ENCODE measurements at regions not wholly inside any gene's neighbourhood (a gene's known extent, or its start where the extent isn't known, plus 50 kb on each side); places are given as distances from the start of the nearest gene placed in this dataset.
"Not testable (repeated sequence)": the region's sequence is repeated elsewhere in the genome, so short reads cannot be mapped to it uniquely, and the experiment has no call there.

DNA sequence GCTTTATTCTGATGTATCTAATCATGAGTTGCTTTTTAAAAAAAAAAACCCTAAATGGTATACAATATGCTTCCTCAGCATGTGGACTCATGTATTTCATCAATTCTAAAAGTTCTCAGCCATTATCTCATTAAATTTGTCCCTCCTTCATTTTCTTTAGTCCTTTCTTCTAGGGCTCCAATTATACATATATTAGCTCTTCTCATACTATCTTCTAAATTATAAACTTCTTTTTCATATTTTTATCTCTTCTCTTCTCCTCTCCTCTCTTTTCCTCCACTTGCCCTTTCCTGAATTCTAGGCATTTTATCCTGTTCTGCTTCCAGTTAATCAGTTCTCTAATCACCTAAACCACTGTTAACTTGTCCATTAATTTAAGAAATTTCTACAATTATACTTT lies 55.0 kb upstream of the IL33 start:
- DNase-seq, result no peak

DNA sequence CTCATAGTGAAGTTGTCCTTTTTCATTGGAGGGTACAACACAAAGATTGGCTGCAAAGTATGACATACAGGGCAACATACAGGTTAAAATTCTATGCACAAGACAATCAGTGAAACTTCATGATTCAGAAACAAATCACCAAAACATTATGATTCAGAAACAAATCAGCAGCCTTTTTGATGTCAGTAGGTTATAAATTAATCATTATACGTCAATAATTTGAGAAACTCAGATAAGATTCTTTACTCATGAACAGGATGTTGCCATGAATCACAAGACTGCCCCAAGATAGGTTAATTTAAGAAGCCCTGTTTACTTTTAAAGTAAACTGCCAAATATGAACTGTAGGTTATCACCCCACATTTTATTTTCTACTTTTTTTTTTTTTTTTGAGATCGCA lies 62.2 kb upstream of the IL33 start:
- DNase-seq, result no peak

DNA sequence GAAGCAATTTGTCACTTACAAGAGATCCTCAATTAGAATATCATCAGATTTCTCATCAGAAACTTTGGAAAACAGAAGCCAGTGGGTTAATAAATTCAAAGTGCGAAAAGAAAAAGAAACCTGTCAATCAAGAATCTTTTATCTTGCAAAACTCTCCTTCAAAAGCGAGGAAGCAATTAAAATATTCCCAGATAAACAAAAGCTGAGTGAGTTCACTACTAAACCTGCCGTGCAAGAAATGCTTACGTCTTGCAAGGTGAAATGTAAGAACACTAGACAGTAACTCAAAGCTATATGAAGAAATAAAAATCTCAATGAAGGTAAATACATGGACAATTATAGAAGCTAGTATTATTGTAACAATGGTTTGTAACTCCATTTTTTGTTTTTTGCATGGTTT lies 62.8 kb upstream of the IL33 start:
- no peak for DNase-seq

DNA sequence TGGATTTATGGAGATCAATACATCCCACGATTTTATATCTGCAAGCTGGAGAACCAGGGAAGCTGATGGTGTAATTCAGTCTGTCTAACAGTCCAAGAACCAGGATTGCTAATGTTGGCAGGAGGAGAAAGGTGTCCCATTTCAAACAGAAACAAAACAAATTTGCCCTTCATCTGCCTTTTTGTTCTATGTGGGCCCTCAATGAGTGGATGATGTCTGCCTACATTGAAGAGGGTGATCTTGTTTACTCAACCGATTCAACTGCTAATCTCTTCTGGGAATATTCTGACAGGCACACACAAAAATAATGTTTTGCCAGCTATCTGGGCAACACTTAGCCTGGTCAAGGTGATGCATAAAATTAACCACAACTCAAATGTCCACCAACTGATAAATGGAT lies 65.1 kb upstream of the IL33 start:
- no peak for DNase-seq

DNA sequence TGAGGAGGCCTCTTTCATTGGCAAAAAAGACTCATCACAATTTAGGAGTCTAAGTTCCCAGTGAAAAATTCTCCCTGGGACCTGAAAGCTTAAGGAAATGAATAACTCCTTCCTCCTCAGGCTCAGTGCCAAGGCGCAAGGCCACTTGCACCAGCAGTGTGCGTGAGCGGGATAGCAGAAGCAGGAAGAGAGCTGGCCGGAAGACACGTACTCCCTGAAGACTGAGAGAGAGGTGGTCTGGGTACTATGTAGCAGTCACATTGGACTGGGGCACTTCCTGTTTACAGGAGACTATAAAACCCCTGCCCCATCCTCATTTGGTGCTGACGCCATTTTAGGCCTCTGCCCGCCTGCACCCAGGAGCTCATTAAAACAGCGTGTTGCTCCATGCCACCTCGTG lies 66.3 kb upstream of the IL33 start:
- DNase-seq, result no peak

DNA sequence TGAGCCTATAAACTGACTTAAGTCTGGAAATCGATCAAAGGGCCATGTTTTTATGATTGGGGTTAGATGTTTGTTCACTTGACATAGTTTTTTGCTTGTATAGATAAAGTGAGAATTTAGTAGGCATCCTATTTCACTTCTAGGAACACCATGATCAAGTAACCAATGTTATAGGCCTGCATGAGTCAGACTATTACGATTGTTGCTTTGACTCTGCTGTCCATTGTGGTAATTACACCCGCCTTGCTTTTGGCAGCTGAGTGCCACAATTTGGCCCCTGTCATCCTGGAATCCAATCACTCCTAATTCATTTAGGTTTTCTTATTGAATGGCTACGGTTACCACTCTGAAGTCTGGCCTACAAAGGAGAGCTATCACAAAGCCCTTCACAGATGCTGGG lies 67.8 kb upstream of the IL33 start:
- no peak for DNase-seq

DNA sequence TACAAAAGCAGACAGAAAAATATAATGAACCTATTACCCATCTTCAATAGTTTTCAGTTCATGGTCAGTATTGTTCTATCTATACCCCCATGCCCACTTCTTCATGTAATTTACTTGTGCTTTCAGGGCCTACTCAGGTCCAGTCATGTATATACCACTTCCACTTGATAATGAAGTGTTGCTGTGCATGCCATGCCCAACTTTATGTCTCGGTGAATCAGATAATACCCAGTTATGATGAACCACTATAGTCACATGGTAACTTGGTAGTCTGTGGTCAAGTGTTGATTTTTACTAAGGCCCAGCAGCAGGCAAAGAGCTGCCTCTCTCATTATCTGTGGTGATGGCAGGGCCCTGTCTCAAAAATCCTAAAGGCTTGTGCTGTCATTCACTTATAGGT lies 70.7 kb upstream of the IL33 start:
- DNase-seq, result no peak

DNA sequence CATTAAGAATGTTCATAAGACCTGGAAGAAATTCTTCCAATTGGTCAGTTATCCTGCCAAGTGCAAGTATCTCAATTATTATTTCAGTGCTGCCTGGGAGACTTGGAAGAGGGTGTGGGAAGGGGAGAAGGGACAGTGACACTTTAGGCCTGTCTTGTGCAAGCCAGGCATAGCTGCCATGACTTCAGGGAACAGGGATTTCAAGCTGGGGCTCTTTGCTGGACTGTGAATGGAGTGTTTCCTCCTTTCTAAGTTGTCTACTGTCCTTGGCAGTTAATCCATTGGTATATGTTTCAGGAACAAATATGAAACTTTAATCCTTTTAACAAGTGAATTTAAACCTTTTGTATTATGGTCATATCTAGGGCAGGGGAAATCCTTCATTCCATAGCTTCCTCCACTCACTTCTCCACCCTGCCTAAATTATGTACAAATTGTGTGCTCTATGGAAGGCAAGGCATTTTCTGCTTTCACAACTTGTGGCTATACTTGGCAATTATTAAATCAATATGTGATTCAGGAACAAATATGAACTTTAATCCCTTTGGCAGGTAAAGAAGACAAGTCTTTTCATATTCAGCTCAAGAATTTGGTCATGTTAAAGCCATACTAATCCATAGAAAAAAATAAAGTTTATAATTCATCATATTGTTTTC lies 72.7 kb upstream of the IL33 start:
- no peak for DNase-seq

DNA sequence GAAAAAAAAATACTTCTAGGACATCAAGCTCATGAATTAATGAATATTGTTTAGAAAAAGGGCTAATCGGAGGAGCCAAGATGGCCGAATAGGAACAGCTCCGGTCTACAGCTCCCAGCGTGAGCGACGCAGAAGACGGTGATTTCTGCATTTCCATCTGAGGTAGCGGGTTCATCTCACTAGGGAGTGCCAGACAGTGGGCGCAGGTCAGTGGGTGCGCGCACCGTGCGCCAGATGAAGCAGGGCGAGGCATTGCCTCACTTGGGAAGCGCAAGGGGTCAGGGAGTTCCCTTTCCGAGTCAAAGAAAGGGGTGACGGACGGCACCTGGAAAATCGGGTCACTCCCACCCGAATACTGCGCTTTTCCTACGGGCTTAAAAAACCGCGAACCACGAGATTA lies 79.8 kb upstream of the IL33 start:
- DNase-seq, result not testable (repeated sequence)

DNA sequence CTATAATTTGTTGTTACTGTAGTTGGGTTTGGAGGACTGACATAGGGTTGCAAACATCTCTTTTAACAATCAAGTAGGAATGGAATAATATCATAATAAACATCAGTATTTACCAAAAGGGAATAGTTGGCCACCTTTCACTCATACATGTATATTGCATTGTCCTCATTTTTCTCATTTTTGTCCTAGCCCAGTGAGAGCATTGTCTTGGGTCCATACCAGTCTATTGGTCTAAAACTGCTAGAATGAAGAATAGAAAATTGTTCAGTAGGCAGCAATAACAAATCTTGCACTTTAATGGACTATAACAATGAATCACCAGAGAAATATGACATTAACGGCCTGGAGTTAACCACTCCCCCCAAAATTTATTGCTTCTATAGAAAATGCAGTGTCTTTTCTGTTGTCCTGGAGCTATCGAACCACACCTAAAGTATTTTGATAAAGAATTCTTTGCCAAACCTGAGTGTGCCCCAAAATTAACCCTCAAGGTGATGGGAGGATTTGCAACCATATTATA lies 80.9 kb upstream of the IL33 start:
- no peak for DNase-seq

DNA sequence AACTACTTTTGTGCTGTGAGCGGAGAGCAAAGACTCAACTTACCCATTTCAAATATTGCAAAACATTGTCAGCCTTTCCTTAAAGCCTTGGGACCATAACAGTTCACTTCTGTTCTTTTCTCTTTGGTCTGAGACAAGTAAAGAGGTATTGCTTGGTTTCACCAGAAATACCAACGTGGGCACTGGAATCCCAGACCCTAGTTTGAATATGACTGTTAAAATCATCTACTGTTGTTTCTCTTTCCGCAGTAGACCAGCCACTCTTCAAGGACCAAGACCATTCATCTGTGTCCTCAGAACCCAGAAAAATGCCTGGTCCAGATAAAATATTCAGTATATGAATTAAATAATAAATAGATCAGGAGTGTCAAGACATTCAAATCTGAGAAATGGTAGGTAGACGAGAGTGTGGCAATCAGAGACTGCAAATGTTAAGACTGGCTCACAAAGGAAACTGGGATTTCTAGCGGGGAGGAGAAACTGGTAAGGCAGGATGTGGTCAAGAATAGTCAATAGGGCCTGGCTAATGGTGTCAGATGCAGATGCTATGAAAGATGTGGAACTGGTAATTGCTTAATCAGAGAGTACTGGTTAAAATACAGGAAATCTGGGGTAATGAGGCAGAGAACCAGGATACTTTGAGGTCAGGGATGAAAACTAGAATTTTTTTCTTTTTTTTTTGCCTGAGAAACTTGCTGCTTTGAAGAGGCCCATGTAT lies 82.1 kb upstream of the IL33 start:
- no peak for DNase-seq

DNA sequence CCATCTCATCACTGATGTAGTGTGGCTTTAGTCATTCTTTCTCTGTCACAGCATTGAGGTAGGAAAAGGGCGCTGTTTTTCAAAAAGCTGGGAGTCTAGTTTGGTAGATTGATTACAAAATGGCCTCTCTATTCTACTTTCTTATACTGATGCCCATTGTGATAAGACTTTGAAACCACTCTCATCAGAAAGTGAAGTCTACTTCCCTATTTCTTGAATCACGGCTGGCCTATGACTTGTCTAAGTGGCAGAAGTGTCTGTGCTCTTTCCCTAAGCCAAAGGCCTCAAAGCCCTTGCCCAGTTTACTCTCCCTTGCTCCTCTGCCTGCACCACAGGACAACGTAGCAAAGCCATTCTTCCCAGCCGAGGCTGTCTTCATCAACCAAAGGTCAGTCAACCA lies 83.0 kb upstream of the IL33 start:
- DNase-seq, result no peak

DNA sequence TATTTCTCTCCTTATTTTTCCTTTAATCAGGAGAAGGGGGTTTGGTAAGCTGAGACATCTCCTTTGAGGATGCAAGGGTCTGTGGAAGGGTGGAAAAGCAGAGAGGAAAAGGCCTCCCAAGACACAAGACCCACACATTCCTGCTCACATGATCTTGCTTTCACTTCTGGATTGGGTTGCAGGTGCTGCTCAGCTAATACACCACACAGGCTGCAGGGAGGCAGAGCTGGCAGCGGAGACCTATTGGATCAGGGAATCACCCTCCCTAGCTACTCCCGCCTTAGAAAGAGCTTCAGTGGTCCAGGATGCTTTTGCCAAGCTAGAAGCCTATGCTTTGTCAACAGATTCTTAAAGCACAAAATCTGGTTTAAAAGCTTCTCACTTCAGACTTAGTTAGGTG lies 87.6 kb upstream of the IL33 start:
- DNase-seq, result no peak

DNA sequence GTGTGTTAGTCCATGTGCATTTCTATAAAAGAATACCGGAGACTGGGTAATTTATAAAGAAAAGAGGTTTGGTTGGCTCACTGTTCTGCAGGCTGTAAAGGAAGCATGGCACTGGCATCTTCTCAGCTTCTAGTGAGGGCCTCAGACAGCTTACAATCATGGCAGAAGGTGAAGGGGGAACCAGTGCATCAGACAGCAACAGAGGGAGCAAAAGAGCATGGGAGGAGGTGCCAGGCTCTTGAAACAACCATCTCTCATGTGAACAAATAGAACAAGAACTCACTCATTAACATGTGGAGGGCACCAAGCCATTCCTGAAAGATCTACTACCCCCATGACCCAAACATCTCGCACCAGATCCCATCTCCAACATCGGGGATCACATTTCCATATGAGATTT lies 89.2 kb upstream of the IL33 start:
- DNase-seq, result no peak

DNA sequence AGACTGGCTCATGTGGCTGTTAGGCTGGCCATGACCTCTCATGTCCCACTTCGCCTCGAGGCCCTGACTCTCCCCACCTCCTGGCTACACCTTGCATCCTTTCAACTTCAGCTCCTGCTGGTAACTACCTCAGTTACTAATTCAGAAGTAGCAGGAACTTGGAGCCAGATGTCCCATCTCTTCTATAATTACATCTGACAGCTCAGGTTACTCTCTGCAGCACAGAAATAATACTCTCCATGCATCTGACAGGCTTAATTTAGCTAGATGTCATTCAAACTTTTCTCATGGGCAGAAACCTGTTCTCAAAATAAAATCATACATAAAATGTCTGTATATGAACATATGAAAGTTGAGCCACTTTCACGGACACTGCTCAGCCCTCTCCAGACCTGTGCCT lies 92.2 kb upstream of the IL33 start:
- no peak for DNase-seq

DNA sequence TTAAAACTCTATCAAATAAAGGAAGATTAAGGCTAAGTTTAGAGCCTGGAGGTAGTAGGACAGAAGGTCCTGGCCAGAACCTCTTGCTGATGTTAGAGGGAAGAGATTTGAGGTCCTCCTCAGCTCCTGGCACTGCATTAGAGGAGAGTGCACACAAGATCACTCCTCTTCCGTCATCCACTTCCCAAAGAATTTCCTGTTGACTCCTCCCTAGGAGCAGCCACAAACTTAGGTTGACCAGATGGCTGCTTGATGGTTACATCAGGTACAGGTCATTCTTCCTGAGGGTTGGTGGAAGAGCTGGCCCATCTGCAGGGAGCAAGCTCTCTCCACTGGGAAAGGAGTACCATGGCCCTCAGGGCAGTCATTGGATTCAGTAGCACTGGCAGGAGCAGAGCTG lies 93.9 kb upstream of the IL33 start:
- DNase-seq, result no peak

DNA sequence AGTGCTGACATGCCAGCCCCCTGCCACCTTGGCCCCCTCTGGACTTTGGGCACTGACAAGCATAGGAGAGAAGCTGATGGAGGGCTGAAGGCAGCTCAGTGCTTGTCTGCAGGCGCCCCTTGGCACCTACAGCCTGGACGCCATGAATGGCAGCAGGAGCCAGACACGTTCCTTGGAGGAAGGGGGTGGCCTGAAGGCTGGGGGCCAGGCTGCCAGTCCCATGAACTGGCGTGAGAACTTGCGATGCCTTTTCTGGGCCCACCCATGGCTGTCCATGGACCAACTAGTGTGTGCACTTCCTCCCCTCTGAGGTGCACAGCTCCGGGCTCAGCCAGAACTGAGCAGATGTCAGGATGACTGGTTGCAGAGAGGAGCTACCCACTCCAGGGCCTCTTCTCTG lies 99.0 kb upstream of the RANBP6 start:
- DNase-seq, result no peak

DNA sequence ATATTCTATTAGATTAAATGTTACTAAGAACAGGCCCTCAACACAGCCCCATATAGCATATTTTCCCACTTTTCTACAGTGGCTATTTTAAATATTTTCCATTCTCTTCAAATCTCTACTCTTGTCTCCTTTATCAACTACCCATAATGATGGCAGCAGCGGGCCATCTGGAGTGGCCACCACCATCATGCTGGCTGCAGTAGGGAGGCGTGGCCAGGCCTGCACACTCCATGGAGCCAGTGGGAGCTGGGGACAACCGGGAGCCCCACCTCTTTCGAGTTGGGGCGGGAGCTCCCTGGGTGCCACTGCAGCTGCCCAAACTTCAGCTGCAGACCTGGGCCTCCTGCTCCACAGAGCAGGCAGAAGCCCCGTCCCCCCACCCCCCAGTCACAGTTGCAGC lies 98.4 kb upstream of the RANBP6 start:
- DNase-seq, result no peak

DNA sequence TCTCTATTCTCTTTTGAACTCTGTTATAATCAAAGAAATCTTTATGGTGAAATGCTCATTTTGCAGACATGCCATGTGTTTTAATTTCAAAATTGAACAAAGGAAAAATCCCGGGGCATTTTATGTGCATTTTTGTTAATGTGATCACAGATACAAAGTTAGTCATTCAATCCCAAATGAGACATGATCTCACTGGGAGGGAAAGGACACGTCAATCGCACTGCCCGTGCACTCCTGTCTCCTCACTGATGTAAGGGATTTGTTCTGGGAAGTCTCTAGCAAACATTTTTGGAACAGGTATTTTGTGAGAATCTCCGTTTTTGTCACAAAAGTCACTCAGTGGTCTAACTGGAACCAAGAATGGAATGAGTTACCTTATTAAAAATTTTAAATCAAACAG lies 97.9 kb upstream of the RANBP6 start:
- DNase-seq, result no peak

DNA sequence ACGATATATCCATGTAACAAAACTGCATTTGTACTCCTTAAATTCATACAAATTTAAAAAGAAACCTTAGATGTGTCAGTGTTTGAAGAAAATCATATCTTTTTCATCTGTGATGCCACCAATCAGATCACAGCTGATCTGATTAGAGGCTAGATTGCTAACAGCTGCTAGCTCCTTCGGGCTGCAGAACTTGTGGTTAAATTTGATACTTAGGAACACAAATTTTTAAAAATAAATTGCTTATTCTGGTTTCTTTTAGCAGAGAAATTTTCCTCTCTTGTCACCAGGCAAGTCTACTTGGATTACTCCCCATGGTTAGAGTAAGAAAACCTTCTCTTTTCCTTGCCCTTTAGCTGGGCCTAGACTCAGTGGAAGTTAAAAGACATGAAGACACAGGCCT lies 94.6 kb upstream of the RANBP6 start:
- DNase-seq, result no peak

DNA sequence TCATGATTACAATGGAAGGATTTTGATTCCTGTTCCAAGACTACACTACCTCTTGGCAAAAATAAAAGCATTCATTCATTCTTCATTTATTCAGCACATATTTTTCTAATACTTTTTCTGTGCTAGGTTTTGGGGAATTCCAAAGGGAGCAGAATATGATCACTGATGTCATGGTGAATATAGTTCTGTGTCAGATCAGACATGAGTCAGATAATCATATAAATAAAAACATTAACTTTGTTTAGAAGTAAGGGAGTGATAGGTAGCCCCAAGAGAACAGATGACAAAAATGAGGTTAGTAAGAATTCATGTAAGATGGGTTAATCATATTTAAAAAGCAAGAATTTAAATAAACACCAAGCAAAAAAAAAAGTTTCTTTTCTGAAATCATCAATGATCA lies 94.1 kb upstream of the RANBP6 start:
- no peak for DNase-seq

DNA sequence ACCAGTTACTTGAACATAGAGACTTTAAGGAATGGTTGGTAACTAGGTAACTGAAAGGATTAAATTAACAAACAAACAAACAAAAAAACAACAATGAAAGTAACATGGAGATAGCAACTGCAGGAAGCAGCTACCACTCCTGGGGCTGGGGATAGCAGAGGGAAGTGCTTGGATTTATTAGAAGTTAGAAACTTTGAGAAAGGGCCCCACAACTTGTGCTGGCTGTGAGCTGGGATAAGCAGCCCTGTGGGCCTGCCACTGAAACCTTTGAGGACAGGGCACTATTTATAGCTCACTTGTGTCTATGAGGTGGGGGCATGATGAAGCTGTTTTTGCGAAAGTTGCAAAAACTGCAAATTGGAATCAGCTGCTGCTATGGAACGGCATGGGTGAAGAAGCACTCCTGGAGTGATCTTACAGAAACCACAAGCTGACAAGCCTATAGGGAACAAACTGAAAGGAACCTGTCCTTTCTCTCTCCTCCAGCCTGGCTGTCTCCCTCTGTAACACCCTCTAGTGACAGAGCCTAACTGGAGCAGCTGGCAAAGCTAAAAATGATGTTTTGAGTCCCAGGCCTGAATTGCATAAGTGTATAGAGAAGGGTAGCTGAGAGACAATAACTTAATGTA lies 91.4 kb upstream of the RANBP6 start:
- peak in 20 of 51 donors; percentile 1 to 31 (median 8) for DNase-seq

DNA sequence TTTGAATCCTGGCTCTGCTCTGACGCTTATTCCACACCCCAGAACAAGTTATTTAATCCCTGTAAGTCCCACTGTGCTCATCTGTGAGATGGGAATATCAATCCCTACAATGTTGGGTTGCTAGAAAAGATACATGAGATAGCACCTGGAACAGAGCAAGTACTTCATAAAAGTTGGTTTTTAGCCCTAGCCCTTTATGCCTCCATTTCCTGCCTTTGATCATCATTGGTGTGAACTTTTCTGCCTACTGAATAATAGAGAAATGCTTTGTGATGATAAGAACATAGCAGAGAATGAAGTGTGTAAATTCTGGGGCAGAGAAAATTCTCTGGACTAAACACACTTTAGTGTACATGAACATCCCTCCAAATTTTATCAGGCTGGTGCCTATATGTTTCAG lies 90.3 kb upstream of the RANBP6 start:
- no peak for DNase-seq
